Upper lobe of left lung (tissue), 4 donors: ENCODE measurements at regions not wholly inside any gene's neighbourhood (a gene's known extent, or its start where the extent isn't known, plus 50 kb on each side); places are given as distances from the start of the nearest gene placed in this dataset.

Experiments used
- CTCF ChIP-seq, 6 experiments: fragments of 450-650 bp in 4 of 6; fragments of 200-600 bp in 2 of 6; sonication (generic) in 2 of 6; IDR thresholded peaks; one replicate each; pipeline ENCODE4 v1.5.1; 2016 to 2019; ENCODE audit warnings: antibody characterized with exemption in 6 of 6
- EP300 ChIP-seq, 4 donors: sonication (generic); formaldehyde crosslinking; IDR thresholded peaks; one replicate each; pipeline ENCODE4 v1.5.1; 2017; ENCODE audit warnings: antibody characterized with exemption in 4 of 4, control low read depth in 2 of 4
- POLR2A ChIP-seq, 4 donors: fragments of 450-650 bp; IDR thresholded peaks; one replicate each; pipeline ENCODE4 v1.5.1; 2016 to 2017; ENCODE audit warnings: antibody characterized with exemption in 4 of 4, mild to moderate bottlenecking in 2 of 4
- POLR2AphosphoS5 ChIP-seq, 2 donors: sonication (generic); formaldehyde crosslinking; IDR thresholded peaks; one replicate each; pipeline ENCODE4 v1.5.1; 2017; ENCODE audit warnings: antibody characterized with exemption in 2 of 2

- TF ChIP-seq CTCF (IDR thresholded peaks at IDR 0.05) (no peak), EP300 (IDR thresholded peaks at IDR 0.05) (no peak), POLR2AphosphoS5 (IDR thresholded peaks at IDR 0.05) (no peak), POLR2A (IDR thresholded peaks at IDR 0.05) (no peak)
These were observed 302.8 kb downstream of the FOXL1 start for GRCh38 chr16:86881118-86881510.
